Gastrocnemius medialis (tissue), 4 donors: ENCODE measurements at regions not wholly inside any gene's neighbourhood (a gene's known extent, or its start where the extent isn't known, plus 50 kb on each side); places are given as distances from the start of the nearest gene placed in this dataset.

Source experiments
- ATAC-seq, 2 donors: fragments of 150-250 bp; one replicate each; pipeline ENCODE4 v1.9.1; 2016
- DNase-seq, 2 donors: peaks; one replicate each; pipeline ENCODE4 v3.0.0-alpha.2; 2019
- H3K27ac ChIP-seq, 4 donors: fragments of 200-600 bp; sonication (generic); 1 replicate in 1 of 4; 2 replicates in 3 of 4; pipeline ENCODE4 v1.5.1; 2016 to 2018; ENCODE audit warnings: mild to moderate bottlenecking in 2 of 4, moderate library complexity in 1 of 4
- H3K27me3 ChIP-seq, 3 donors: fragments of 200-600 bp; sonication (generic) in 2 of 3; 1 replicate in 1 of 3; 2 replicates in 2 of 3; pipeline versions ENCODE4 v1.5.1 to v1.6.0; 2016 to 2019; ENCODE audit warnings: mild to moderate bottlenecking in 1 of 3, moderate library complexity in 1 of 3
- H3K36me3 ChIP-seq, 2 donors: fragments of 200-600 bp; sonication (generic) in 1 of 2; one replicate each; pipeline ENCODE4 v1.5.1; 2017 to 2018
- H3K4me1 ChIP-seq, 2 donors: fragments of 200-600 bp; sonication (generic) in 1 of 2; one replicate each; pipeline ENCODE4 v1.5.1; 2016 to 2017; ENCODE audit warnings: mild to moderate bottlenecking in 2 of 2
- H3K4me3 ChIP-seq, 4 donors: fragments of 200-600 bp; sonication (generic) in 3 of 4; 1 replicate in 1 of 4; 2 replicates in 3 of 4; pipeline ENCODE4 v1.5.1; 2016 to 2019; ENCODE audit warnings: mild to moderate bottlenecking in 2 of 4
- H3K9me3 ChIP-seq, 3 donors: fragments of 200-600 bp; sonication (generic) in 2 of 3; 1 replicate in 1 of 3; 2 replicates in 2 of 3; pipeline ENCODE4 v1.5.1; 2016 to 2019
- CTCF ChIP-seq, 5 experiments: fragments of 450-650 bp in 3 of 5; fragments of 200-600 bp in 2 of 5; sonication (generic) in 2 of 5; IDR thresholded peaks in 4 of 5; conservative IDR thresholded peaks in 1 of 5; 1 replicate in 4 of 5; 2 replicates in 1 of 5; pipeline ENCODE4 v1.5.1; 2016 to 2019; ENCODE audit warnings: antibody characterized with exemption in 5 of 5, mild to moderate bottlenecking in 3 of 5, moderate library complexity in 3 of 5
- POLR2A ChIP-seq, 2 donors: fragments of 450-650 bp; IDR thresholded peaks; one replicate each; pipeline ENCODE4 v1.6.1; 2017; ENCODE audit warnings: antibody characterized with exemption in 2 of 2, mild to moderate bottlenecking in 2 of 2, moderate library complexity in 2 of 2
- in situ Hi-C, 4 donors: fragments of 200-750 bp; cut with MboI; loops; one replicate each; pipeline versions ENCODE4 v1.15.0 to v1.8.0; 2017; ENCODE audit warnings: low sequenced_read_pairs in 4 of 4
- intact Hi-C: fragments of 100-400 bp; cut with DNase I; formaldehyde crosslinking; loops from one replicate; pipeline ENCODE4 v1.15.1; 2023; ENCODE audit warnings: low total_unique reads

- DNase-seq (no peak), ATAC-seq (no peak)
- Histone ChIP-seq H3K9me3 (no peaks in the 10 kb centered on the region), H3K27me3 (no peaks in the 10 kb centered on the region), H3K27ac (no peak overlapping the region), H3K4me1 (no peaks in the 10 kb centered on the region), H3K36me3 (no peaks in the 10 kb centered on the region), H3K4me3 (no peak overlapping the region)
- in situ Hi-C loops (no loop called here), intact Hi-C loops (no loop called here)
- TF ChIP-seq POLR2A (IDR thresholded peaks at IDR 0.05) (no peak), CTCF (IDR thresholded peaks at IDR 0.05 in 4 of 5, conservative IDR thresholded peaks at IDR 0.05 in 1 of 5) (no peak)
Observed at GRCh38 chr4:75306506-75306905, 207.7 kb downstream of the RCHY1 start.

GRCh38 chr4:75302648-75303047 lies 211.6 kb downstream of the RCHY1 start:
- H3K27ac ChIP-seq = no peak overlapping the region
- ATAC-seq (no peak), DNase-seq (no peak)
- no peaks in the 10 kb centered on the region for H3K9me3 ChIP-seq
- in situ Hi-C loops = no loop called here
- no peaks in the 10 kb centered on the region for H3K27me3 ChIP-seq
- H3K36me3 ChIP-seq = no peaks in the 10 kb centered on the region
- intact Hi-C loops = no loop called here
- no peaks in the 10 kb centered on the region for H3K4me1 ChIP-seq
- TF ChIP-seq CTCF (IDR thresholded peaks at IDR 0.05 in 4 of 5, conservative IDR thresholded peaks at IDR 0.05 in 1 of 5) (no peak), POLR2A (IDR thresholded peaks at IDR 0.05) (no peak)
- H3K4me3 ChIP-seq = no peak overlapping the region

GRCh38 chr4:75289914-75290582 lies 224.2 kb downstream of the RCHY1 start:
- H3K36me3 ChIP-seq = no peaks in the 10 kb centered on the region
- intact Hi-C loops = no loop called here
- no peak overlapping the region for H3K27ac ChIP-seq
- H3K27me3 ChIP-seq = no peaks in the 10 kb centered on the region
- no peak for DNase-seq
- H3K4me3 ChIP-seq = no peak overlapping the region
- H3K4me1 ChIP-seq = no peaks in the 10 kb centered on the region
- ATAC-seq = no peak
- no peaks in the 10 kb centered on the region for H3K9me3 ChIP-seq
- in situ Hi-C loops = no loop called here
- no peak for TF ChIP-seq CTCF (IDR thresholded peaks at IDR 0.05 in 4 of 5, conservative IDR thresholded peaks at IDR 0.05 in 1 of 5)
- TF ChIP-seq POLR2A (IDR thresholded peaks at IDR 0.05) = no peak

GRCh38 chr4:75287738-75288517 lies 226.3 kb downstream of the RCHY1 start:
- TF ChIP-seq CTCF (IDR thresholded peaks at IDR 0.05 in 4 of 5, conservative IDR thresholded peaks at IDR 0.05 in 1 of 5) (no peak), POLR2A (IDR thresholded peaks at IDR 0.05) (no peak)

More at GRCh38 chr4:75287738-75288517, 226.3 kb downstream of the RCHY1 start:
- Histone ChIP-seq H3K4me1 (no peaks in the 10 kb centered on the region), H3K9me3 (no peaks in the 10 kb centered on the region), H3K27me3 (no peaks in the 10 kb centered on the region), H3K4me3 (no peak overlapping the region), H3K27ac (no peak overlapping the region), H3K36me3 (no peaks in the 10 kb centered on the region)
- ATAC-seq (no peak), DNase-seq (no peak)
- in situ Hi-C loops = no loop called here
- intact Hi-C loops = no loop called here
